Dedifferentiated amniotic fluid mesenchymal stem cell (primary cell): ENCODE measurements at regions not wholly inside any gene's neighbourhood (a gene's known extent, or its start where the extent isn't known, plus 50 kb on each side); places are given as distances from the start of the nearest gene placed in this dataset.
"Not testable (repeated sequence)": the region's sequence is repeated elsewhere in the genome, so short reads cannot be mapped to it uniquely, and the experiment has no call there.

ENCODE experiments used
- DNase-seq: peaks from one replicate; pipeline ENCODE4 v3.0.0-alpha.2; 2016; ENCODE audit errors: extremely low spot score

GRCh38 chr5:30596495-30597064, 596.9 kb upstream of the CDH6 start:
- DNase-seq, result no peak

- no peak for DNase-seq
These were observed 599.2 kb upstream of the CDH6 start for GRCh38 chr5:30594331-30594730.

- DNase-seq, result no peak
These were observed 600.7 kb upstream of the CDH6 start for GRCh38 chr5:30592833-30593232.

GRCh38 chr5:30581198-30581935, 612.1 kb upstream of the CDH6 start:
- no peak for DNase-seq

- no peak for DNase-seq
These were observed 618.7 kb upstream of the CDH6 start for GRCh38 chr5:30574761-30575160.

GRCh38 chr5:30572279-30572678, 621.2 kb upstream of the CDH6 start:
- DNase-seq, result no peak

GRCh38 chr5:30561771-30562170, 631.7 kb upstream of the CDH6 start:
- no peak for DNase-seq

- no peak for DNase-seq
These were observed 641.9 kb upstream of the CDH6 start for GRCh38 chr5:30551618-30552017.

GRCh38 chr5:30548580-30549305, 644.7 kb upstream of the CDH6 start:
- no peak for DNase-seq

- no peak for DNase-seq
These were observed 653.3 kb upstream of the CDH6 start for GRCh38 chr5:30540150-30540549.

GRCh38 chr5:30539004-30539634, 654.4 kb upstream of the CDH6 start:
- no peak for DNase-seq

- DNase-seq, result no peak
These were observed 668.1 kb upstream of the CDH6 start for GRCh38 chr5:30525353-30525752.

GRCh38 chr5:30524428-30524827, 669.1 kb upstream of the CDH6 start:
- no peak for DNase-seq

GRCh38 chr5:30523061-30523460, 670.4 kb upstream of the CDH6 start:
- no peak for DNase-seq

GRCh38 chr5:30505014-30505886, 688.2 kb upstream of the CDH6 start:
- DNase-seq, result no peak

- DNase-seq, result no peak
These were observed 691.2 kb upstream of the CDH6 start for GRCh38 chr5:30502277-30502676.

GRCh38 chr5:30501065-30501464, 692.4 kb upstream of the CDH6 start:
- DNase-seq, result no peak

GRCh38 chr5:30500513-30500912, 693.0 kb upstream of the CDH6 start:
- no peak for DNase-seq

GRCh38 chr5:30499402-30499801, 694.1 kb upstream of the CDH6 start:
- no peak for DNase-seq

- DNase-seq, result no peak
These were observed 694.5 kb upstream of the CDH6 start for GRCh38 chr5:30498972-30499371.

GRCh38 chr5:30498509-30498908, 695.0 kb upstream of the CDH6 start:
- DNase-seq, result not testable (repeated sequence)

GRCh38 chr5:30494113-30494512, 699.4 kb upstream of the CDH6 start:
- DNase-seq, result not testable (repeated sequence)
